Fibroblast of mammary gland (primary cell): ENCODE measurements at regions not wholly inside any gene's neighbourhood (a gene's known extent, or its start where the extent isn't known, plus 50 kb on each side); places are given as distances from the start of the nearest gene placed in this dataset.
"Not testable (repeated sequence)": the region's sequence is repeated elsewhere in the genome, so short reads cannot be mapped to it uniquely, and the experiment has no call there.

ENCODE experiments used
- DNase-seq: peaks from one replicate; pipeline ENCODE4 v3.0.0-alpha.2; 2010; ENCODE audit warnings: low read depth
- H3K4me3 ChIP-seq: 2 replicates; pipeline ENCODE4 v1.5.1; 2011; ENCODE audit warnings: low read depth, mild to moderate bottlenecking, low read length, moderate library complexity; ENCODE audit not compliant: control insufficient read depth
- TF ChIP-seq, protein P1 (sequence below): conservative IDR thresholded peaks from 2 replicates; pipeline ENCODE4 v1.5.1; 2011; ENCODE audit warnings: low read depth, low read length, inconsistent platforms; ENCODE audit not compliant: control insufficient read depth, insufficient read depth

DNA sequence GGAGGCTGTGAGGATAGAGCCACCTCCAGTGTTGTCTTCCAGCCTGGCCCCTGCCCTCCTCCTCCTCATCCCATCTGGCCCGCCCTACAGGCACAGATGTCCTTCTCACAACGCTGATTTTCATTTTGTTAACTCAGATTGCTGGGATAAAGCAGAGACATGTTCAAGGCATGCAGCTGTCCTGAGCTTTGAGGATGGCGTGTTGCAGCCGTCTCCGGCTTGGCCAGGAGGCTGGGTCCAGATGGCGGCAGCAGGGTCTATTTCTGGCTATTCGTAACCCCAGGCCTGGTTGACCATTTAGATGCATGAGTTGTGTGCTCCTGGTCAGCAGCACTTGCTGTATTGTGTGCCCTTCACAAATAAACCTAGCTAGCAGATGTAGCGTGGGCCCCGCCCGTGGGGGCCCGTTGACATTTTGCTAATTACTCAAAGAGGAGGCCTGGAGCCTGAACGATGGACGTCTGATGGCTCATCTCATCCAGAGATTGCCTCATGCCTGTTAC lies 185.0 kb downstream of the BANP start:
- H3K4me3 ChIP-seq, DNase-seq: not testable (repeated sequence)

DNA sequence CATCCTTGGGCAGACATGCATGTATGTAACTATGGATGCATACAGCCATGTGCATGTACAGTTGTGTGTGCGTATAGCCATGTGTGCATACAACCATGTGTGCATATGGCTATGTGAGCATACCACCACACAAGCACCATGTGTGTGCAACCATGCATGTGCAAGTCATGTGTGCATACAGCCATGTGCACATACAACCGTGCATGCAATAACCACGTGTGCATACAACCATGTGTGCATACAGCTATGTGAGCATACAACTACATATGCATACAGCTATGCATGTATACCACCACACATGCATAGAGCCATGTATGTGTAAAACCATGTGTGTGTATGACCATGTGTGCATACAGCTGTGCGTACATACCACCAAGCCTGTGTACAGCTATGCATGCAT lies 185.7 kb downstream of the BANP start:
- not testable (repeated sequence) for DNase-seq, H3K4me3 ChIP-seq

DNA sequence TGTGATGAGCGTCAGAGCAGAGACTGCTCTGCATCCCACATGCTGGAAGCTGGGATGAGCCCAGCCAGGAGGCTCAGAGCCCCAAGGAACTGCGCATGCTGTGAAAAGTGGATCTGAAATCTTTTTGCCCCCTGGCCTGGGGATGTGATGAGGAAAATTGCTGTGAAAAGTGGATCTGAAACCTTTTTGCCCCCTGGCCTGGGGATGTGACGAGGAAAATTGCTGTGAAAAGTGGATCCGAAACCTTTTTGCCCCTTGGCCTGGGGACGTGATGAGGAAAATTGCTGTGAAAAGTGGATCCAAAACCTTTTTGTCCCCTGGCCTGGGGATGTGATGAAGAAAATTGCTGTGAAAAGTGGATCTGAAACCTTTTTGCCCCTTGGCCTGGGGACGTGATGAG lies 187.9 kb downstream of the BANP start:
- not testable (repeated sequence) for DNase-seq, H3K4me3 ChIP-seq

DNA sequence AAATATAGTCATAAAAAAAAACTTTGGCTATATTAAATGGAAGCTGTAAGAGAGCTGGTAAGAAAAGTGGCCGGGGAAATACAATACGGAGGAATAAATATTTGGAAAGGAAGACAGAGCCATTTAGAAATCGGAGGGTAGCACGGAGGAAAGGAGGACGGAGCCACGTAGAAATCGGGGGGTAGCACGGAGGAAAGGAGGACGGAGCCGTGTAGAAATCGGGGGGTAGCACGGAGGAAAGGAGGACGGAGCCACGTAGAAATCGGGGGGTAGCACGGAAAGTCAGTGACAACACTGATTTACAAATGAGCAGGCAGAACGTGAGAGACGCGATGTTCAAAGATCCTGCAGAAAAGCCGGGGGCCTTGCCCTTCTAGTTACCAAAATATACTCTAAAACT lies 189.0 kb downstream of the BANP start:
- not testable (repeated sequence) for H3K4me3 ChIP-seq, DNase-seq

DNA sequence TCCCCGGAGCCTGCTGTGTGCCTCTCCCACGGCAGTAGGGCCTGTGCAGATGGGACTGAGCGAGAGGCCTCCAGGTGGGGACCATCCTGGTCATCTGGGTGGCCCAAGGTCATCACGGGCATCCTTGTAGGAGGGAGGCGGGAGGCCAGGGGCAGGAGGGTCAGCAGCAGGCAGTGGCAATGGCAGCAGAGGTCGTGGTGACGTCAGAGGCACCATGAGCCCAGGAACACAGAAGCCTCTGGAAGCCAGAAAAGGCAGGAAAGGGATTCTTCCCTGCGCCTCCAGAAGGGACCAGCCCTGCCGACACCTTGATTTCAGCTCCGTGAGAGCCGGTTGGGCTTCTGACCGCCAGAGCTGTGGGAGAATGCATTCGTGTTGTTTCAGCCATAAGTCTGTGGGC lies 190.3 kb downstream of the BANP start:
- TF ChIP-seq, protein P1, sequence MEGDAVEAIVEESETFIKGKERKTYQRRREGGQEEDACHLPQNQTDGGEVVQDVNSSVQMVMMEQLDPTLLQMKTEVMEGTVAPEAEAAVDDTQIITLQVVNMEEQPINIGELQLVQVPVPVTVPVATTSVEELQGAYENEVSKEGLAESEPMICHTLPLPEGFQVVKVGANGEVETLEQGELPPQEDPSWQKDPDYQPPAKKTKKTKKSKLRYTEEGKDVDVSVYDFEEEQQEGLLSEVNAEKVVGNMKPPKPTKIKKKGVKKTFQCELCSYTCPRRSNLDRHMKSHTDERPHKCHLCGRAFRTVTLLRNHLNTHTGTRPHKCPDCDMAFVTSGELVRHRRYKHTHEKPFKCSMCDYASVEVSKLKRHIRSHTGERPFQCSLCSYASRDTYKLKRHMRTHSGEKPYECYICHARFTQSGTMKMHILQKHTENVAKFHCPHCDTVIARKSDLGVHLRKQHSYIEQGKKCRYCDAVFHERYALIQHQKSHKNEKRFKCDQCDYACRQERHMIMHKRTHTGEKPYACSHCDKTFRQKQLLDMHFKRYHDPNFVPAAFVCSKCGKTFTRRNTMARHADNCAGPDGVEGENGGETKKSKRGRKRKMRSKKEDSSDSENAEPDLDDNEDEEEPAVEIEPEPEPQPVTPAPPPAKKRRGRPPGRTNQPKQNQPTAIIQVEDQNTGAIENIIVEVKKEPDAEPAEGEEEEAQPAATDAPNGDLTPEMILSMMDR, result no peak
- no peak for DNase-seq
- H3K4me3 ChIP-seq, result no peak overlapping the region

DNA sequence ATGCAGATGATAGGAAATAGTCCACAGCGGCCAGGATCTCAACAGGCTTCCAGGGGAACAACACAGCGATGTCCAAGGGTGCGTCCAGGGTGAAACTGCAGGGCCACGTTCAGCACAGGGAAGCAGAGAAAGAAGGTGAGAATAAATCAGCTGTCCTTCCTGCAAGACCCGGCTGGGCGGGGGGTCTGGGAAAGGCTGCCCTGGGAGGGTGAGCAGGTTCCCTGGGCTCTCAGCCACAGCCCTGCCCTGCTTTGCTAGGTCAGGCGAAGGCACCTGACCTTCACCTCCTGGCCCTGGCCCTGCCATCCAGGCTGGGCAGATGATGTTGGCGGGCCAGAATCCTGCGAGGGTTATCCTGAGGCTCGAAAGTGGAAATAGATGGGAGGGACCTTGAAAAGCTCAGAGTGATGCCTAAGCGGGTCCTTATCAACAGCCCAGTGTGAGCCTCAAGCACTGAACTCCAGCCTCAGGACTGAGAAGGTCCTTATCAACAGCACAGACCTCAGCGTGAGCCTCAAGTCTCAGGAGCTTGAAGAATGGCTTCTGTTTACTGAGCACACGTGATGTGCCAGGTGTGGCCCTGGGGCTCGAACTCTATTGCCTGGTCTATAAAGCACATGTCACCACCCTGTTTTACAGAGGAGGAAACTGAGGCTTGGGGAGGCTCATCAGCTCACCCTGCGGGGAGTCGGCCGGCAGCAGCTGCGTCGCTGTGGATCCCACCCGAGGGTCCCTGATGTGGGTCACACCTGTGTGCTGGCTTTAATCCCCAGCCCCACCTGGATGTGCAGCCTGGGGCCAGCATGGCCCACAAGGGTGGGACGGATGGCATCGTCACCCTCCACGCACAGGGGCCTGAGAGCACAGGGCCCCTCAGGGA lies 191.1 kb downstream of the BANP start:
- not testable (repeated sequence) for DNase-seq, H3K4me3 ChIP-seq

DNA sequence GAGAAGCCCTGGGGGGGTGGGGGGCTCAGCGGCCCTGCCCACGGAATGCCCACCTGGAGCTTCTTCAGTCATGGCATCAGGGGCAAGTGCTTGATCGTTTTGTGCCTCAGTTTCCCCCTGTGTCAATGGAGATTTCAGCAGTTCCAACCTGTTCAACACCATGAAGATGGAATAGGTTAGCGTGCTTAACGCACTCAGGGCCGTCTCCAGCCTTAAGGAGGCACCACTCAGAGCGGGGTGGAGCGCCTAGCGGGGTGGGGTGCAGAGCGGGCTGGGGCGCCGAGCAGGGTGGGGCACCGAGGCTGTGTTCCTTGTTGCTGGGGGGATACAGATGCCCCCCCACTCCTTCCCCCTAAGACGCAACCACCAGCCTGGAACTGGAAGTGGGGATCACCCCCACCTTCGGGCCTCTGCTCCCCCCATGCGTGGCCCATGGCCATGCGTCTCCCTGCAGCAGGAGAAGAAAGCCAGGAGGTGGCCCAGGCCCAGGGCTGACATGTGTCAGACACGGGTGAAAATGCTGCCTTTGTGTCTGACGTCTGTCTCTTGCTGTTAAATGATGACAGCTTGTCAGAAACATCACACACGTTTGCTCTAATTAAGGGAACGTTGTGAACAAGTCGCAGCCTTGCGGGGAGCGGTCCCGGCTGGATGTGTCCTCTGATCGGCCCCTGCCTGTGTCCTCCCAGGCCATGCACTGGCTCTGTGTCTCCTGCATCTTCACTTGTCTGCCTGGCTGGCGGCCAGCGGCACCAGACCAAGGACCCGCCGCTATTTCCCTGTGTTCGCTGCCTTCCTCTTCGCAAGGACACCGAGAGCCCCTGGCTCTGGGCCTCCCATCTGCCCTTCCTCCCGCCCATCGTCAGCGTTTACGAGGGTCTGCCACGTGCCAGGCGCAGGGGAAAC lies 192.1 kb downstream of the BANP start:
- H3K4me3 ChIP-seq, DNase-seq: not testable (repeated sequence)

DNA sequence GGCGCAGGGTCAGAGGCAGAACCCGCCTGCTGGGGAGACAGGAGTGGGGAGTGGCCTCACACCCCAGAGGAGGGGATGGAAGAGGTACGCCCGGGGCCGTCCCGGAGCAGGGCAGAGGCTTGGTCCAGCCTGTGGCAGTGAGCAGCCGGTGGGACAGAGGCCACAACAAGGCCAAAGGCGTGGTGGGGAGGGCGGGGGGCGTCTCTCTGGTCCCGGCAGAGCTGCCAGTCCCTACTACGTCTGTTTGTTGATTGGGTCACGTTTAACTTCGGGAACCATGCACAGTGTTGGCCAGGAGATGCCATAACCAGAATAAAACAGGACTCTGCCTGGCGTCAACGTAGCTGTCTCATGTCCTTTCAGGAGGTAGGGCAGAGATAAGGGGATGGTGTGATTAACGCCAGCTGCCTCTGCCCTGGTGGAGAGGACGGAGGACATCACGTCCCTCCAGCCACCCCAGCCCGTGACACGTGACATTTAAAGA lies 192.8 kb downstream of the BANP start:
- DNase-seq, result no peak
- TF ChIP-seq, protein P1, result no peak
- H3K4me3 ChIP-seq, result no peak overlapping the region

DNA sequence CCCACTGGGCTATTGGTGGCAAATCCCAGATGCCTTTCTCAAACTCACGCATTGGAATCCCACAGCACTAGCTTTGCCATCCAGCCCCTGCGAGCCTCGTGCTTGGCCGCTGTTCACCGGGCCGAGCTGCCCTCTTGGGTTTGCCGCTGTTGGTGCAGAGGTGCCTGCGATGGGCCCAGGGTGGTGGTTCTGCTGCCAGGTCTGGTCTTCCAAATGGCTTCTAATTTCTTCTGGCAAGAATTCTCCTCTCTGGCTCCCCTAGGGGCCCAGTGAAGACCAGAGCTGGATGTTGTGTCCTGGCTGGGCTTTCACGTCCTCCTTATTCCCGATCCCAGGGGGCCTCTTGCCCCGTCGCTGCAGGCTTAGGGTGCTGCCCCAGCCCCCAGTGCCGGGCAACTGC lies 194.1 kb downstream of the BANP start:
- DNase-seq, result not testable (repeated sequence)

DNA sequence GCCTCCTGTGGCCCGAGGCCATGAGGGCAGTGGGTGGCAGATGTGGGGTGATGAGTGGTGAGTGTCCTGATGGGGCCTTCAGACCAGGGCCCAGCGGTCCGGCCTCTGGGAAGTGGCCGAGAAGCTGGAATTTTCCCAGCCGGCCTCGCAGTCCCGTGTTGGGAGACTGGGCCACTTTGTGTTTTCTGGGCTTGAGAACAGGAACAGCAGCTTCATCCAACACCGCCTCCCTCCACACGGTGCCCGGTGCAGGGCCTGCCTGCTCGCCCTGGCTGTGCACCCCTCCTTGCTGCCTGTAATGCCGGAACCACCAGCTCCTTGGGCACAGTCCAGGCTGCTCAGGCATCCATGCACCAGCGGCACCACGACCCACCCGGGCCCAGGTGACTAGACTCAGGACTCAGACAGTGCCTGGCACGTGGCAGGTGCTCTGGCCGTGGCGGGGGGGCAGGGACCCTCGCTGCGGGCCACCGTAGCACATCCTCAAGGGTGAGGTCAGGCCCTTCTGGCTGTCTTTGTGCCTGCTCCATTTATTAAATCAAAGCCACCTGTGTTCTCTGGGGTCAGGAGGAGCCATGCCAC lies 194.7 kb downstream of the BANP start:
- DNase-seq, H3K4me3 ChIP-seq: not testable (repeated sequence)

More for the DNA sequence above, 194.1 kb downstream of the BANP start:
- not testable (repeated sequence) for H3K4me3 ChIP-seq

DNA sequence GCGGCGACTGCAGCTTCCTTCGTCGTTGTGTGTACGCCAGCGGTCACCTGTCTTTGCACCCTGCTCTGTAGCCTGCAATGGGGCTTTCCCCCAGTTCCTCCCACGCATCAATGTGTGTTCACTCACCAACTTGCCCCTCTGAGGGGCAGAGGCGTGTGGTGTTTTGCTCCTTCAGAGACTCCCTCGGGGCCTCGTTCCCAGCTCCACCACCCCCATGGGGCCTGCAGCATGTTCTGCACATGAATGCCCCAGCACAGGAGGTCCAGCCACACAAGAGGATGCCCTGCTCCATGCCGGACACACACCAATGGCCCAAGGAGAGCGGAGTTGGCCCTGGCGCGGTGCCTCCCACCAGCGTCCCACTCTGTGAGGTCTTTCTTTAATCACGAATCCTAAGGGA lies 196.8 kb downstream of the BANP start:
- H3K4me3 ChIP-seq, DNase-seq: not testable (repeated sequence)

DNA sequence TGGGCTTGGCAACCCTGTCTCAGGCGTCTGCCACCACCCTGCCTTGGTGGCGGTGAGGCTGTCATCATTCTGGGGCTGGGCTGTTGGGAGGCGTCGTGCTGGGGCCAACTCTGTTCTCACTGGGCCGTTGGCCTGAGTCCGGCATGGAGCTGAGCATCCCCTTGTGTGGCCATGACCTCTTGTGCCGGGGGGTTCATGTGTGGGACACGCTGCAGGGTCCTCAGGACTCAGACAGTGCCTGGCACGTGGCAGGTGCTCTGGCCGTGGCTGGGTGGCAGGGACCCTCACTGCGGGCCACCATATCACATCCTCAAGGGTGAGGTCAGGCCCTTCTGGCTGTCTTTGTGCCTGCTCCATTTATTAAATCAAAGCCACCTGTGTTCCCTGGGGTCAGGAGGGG lies 197.4 kb downstream of the BANP start:
- not testable (repeated sequence) for DNase-seq, H3K4me3 ChIP-seq

DNA sequence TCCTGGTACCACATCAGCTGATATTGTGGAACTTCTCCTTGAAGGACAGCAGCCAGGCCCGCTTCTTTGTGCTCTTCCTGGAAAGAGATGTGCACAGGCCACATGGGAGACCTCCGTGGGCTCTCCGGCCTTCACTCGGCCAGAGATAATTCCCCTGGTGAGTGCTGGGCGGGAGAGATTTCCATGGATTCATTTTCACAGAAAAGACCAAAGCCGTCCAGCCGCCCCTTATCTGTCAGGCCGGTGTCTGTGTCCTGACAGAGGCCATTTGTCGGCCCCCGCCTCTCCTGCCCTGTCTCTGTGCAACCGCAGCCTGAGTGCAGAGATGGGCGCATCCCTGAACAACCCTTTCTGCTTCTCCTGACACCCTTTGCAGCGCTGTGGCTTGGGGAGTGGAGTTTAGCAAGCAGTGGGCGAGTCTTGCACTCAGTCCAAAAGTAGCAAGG lies 197.9 kb downstream of the BANP start:
- not testable (repeated sequence) for DNase-seq, H3K4me3 ChIP-seq

DNA sequence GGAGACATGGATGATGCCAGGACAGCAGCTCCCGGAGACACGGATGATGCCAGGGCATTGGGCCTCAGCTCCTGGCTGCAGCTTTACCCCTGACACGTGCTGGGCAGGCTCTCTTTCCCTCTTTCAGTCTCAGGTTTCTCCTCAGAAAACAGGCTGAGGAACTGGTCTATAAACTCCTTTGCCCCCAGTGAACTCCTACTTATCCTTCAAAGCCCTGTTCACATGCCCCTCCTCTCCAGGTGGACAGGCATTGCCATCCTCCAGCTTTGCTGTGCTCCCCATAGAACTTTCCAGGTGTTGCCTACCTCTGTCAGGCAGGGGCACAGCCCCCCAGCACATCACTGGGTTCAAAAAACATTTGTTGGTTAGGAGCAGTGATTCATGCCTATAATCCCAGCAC lies 198.4 kb downstream of the BANP start:
- not testable (repeated sequence) for DNase-seq, H3K4me3 ChIP-seq

DNA sequence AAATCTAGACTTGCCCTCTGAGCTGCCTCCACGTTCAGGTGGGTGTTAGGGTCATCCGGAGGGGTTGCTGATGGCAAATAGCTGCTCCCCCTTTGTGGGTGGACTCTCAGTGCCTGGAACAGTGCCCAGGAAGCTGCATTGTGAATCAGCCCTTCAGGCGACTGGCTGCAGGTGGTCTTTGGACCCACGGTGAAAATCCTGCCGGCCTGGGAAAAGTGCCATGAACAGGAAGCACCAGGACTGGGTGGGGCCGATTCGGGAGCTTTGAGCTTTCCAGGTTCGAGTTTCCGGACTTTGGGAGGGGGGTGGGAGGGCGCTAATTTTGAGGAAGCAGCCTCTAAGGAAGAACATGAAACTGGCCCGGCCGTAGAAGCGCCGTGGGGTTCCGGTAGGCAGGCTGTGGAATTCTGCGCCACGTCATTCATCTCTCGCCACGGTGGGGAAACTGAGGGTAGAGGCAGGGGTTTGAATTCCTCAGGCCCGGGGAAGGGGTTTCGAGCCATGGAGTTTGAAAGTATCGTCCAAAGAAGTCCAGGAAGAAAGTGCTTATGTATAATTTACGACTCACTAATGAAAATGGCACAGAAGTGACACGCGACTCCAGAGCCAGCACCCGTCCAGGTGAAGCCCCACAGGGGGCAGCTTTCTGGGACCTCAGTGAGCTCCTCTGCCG lies 199.4 kb downstream of the BANP start:
- DNase-seq, H3K4me3 ChIP-seq: not testable (repeated sequence)
